BLaER1 treated with 17β-estradiol and CSF1 and Interleukin-3, amounts not matched to agents 10 nM and 100 nM (cell line): ENCODE measurements at regions not wholly inside any gene's neighbourhood (a gene's known extent, or its start where the extent isn't known, plus 50 kb on each side); places are given as distances from the start of the nearest gene placed in this dataset.
A peak's percentile ranks its signal among the peaks of the same experiment; 100 is the strongest.

ENCODE experiments used
- H3K27ac ChIP-seq, 11 experiments: shearing (Covaris generic); formaldehyde crosslinking; 2 replicates each; pipeline ENCODE4 v1.8.1; 2022
- H3K27me3 ChIP-seq, 11 experiments: shearing (Covaris generic); formaldehyde crosslinking; 2 replicates each; pipeline ENCODE4 v1.8.1; 2022
- H3K36me3 ChIP-seq, 11 experiments: shearing (Covaris generic); formaldehyde crosslinking; 2 replicates each; pipeline ENCODE4 v1.8.1; 2022
- H3K4me1 ChIP-seq, 10 experiments: shearing (Covaris generic); formaldehyde crosslinking; 2 replicates each; pipeline ENCODE4 v1.8.1; 2022
- H3K4me2 ChIP-seq, 11 experiments: shearing (Covaris generic); formaldehyde crosslinking; 2 replicates each; pipeline ENCODE4 v1.8.1; 2022
- H3K4me3 ChIP-seq, 10 experiments: shearing (Covaris generic); formaldehyde crosslinking; 2 replicates each; pipeline ENCODE4 v1.8.1; 2022
- H3K9ac ChIP-seq, 11 experiments: shearing (Covaris generic); formaldehyde crosslinking; 2 replicates each; pipeline ENCODE4 v1.8.1; 2022
- H3K9me3 ChIP-seq, 11 experiments: shearing (Covaris generic); formaldehyde crosslinking; replicated peaks in 1 of 11; 2 replicates each; pipeline ENCODE4 v1.8.1; 2022
- H4K20me1 ChIP-seq, 11 experiments: shearing (Covaris generic); formaldehyde crosslinking; 2 replicates each; pipeline ENCODE4 v1.8.1; 2022
- Cebpa-rat ChIP-seq, 11 experiments: shearing (Covaris generic); IDR thresholded peaks; 2 replicates each; pipeline ENCODE4 v1.8.1; 2022

DNA sequence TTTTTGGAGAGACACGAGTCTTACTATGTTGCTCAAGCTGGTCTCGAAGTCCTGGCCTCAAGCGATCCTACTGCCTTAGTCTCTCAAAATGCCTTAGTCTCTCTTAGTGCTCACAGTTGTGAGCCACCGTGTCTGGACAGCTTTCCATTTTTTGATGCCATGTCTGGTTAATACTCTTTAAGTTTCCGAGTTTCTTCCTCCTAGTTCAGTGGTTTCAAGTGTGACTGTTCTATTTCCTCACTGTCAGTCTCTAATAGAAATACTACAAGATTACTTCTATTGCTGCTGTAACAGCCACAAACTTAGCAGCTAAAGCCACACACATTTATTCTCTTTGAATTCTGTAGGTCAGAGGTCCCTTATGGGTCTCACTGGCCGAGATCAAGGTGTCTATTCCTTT lies 125.1 kb upstream of the MGAT5 start:
- TF ChIP-seq Cebpa-rat (IDR thresholded peaks at IDR 0.05): no peak
- Histone ChIP-seq H3K4me1 (peaks cover 60 to 88% (median 73%) of the 10 kb centered on the region in 10 experiments), H4K20me1 (peaks cover 18 to 99% (median 67%) of the 10 kb centered on the region in 11 experiments; a peak in 21 of 22 replicates)

DNA sequence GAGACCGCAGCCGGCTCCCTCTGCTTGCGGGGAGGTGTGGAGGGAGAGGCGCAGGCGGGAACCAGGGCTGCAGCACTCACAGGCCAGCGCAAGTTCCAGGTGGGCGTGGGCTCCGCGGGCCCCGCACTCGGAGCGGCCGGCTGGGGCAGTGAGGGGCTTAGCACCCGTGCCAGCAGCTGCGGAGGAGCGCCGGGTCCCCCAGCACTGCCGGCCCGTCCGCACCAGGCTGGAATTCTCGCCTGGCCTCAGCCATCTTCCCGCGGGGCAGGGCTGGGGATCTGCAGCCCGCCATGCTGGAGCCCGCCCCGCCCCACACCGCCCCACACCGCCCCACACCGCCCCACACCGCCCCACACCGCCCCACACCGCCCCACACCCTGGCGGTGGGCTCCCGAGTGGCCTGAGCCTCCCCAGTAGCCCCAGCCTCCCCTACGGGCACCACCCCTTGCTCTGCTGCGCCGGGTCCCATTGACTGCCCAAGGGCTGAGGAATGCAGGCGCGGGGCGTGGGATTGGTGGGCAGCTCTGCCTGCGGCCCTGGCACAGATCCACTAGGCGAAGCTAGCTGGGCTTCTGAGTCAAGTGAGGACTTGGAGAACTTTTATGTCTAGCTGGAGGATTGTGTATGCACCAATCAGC lies 123.9 kb upstream of the MGAT5 start:
- Histone ChIP-seq H3K9me3 (peaks cover 9 to 28% (median 19%) of the 10 kb centered on the region in 11 experiments; a peak in 20 of 22 replicates), H3K9ac (0 out of 22 replicates have a peak overlapping the region, but pooled peaks of 1 of the 11 experiments have one; percentile 23), H3K4me3 (no peak overlapping the region), H3K4me1 (peaks cover 59 to 88% (median 73%) of the 10 kb centered on the region in 10 experiments), H4K20me1 (peaks cover 11 to 99% (median 67%) of the 10 kb centered on the region in 11 experiments; a peak in 21 of 22 replicates), H3K36me3 (peaks cover 24 to 76% (median 32%) of the 10 kb centered on the region in 11 experiments), H3K4me2 (peak overlapping the region in 2 of 11 experiments; percentile 76 to 91; a peak in 4 of 22 replicates), H3K27me3 (no peaks in the 10 kb centered on the region), H3K27ac (peak overlapping the region in 1 of 11 experiments; percentile 17; a peak in 1 of 22 replicates)
- no peak for TF ChIP-seq Cebpa-rat (IDR thresholded peaks at IDR 0.05)

More for the DNA sequence above, 125.1 kb upstream of the MGAT5 start:
- peaks cover 9 to 28% (median 19%) of the 10 kb centered on the region in 11 experiments; a peak in 20 of 22 replicates for H3K9me3 ChIP-seq
- H3K4me3 ChIP-seq: no peak overlapping the region
- H3K9ac ChIP-seq: peak overlapping the region in 3 of 11 experiments; percentile 7 to 33 (median 23); a peak in 1 of 22 replicates
- H3K36me3 ChIP-seq: peaks cover 24 to 74% (median 32%) of the 10 kb centered on the region in 11 experiments
- peak overlapping the region in 9 of 11 experiments; percentile 26 to 95 (median 91); a peak in 15 of 22 replicates for H3K4me2 ChIP-seq
- no peaks in the 10 kb centered on the region for H3K27me3 ChIP-seq
- H3K27ac ChIP-seq: peak overlapping the region in 8 of 11 experiments; percentile 6 to 59 (median 32); a peak in 11 of 22 replicates

DNA sequence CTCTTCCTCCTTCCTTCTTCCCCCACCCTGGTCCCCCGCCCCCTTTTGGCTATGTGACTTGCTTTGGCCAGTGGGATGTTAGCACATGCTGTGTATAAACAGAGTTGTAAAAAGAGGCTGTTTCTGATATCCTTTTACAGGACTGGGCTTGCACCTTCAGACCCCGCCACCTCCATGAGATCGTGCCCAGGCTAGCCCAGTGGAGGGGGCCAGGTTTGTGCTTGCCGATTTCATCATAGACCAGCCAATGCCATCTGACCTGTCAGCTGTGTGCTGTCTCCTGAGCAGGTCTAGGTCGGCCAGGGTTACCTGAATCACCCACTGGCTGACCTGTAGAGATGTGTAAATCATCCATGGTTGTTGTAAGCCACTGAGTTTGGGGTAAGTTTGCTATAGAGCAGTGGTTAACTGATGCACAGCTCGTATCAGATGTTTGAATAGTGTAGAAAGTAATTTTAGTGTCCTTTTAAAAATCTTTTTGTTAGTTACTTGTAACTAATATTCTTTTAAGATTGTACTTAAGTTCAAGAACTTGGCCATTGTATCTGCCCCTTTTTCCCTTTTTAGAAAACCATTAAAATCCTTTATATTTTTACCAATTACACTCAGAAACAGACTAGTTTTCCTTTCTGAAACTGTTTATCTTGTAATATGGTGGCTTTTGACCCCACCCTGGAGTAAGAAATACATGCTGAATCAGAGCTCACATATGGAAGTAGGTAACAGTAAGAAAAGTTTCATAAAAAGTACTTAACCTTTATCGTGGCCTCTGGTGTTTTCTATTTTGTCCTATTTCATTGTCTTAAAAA lies 122.0 kb upstream of the MGAT5 start:
- peaks cover 19 to 99% (median 67%) of the 10 kb centered on the region in 11 experiments; a peak in 20 of 22 replicates for H4K20me1 ChIP-seq
- H3K4me2 ChIP-seq: peak overlapping the region in 7 of 11 experiments; percentile 2 to 91 (median 49); a peak in 7 of 22 replicates
- H3K4me3 ChIP-seq: no peak overlapping the region

DNA sequence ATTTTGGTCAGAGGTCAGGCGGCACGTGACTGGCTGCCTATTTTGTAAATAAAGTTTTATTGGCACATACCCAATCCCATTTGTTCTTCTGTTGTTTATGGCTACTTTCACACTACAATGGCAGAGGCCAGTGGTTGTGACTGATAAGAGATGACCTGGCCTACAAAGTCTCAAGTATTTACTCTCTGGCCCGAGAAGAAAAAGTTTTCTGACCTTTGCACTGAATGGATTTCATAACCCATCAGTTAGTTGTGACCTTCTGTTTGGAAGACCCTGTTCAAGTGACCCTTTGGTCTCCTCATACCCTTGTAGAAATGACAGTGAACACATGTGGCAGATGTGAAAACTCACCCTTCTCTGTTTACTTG lies 121.4 kb upstream of the MGAT5 start:
- no peak for TF ChIP-seq Cebpa-rat (IDR thresholded peaks at IDR 0.05)
- Histone ChIP-seq H4K20me1 (peaks cover 19 to 99% (median 67%) of the 10 kb centered on the region in 11 experiments; a peak in 20 of 22 replicates), H3K27ac (no peak overlapping the region; a peak in 2 of 22 replicates), H3K4me2 (peak overlapping the region in 9 of 11 experiments; percentile 2 to 93 (median 85); a peak in 9 of 22 replicates), H3K9me3 (peaks cover 9 to 28% (median 19%) of the 10 kb centered on the region in 11 experiments; a peak in 20 of 22 replicates), H3K36me3 (peaks cover 19 to 60% (median 31%) of the 10 kb centered on the region in 11 experiments), H3K4me1 (peaks cover 55 to 86% (median 73%) of the 10 kb centered on the region in 10 experiments), H3K27me3 (no peaks in the 10 kb centered on the region), H3K9ac (no peak overlapping the region), H3K4me3 (no peak overlapping the region)

More for the DNA sequence above, 122.0 kb upstream of the MGAT5 start:
- no peak for TF ChIP-seq Cebpa-rat (IDR thresholded peaks at IDR 0.05)
- peaks cover 56 to 88% (median 73%) of the 10 kb centered on the region in 10 experiments for H3K4me1 ChIP-seq
- H3K36me3 ChIP-seq: peaks cover 19 to 66% (median 31%) of the 10 kb centered on the region in 11 experiments
- H3K27ac ChIP-seq: no peak overlapping the region; a peak in 1 of 22 replicates
- no peak overlapping the region for H3K9ac ChIP-seq
- H3K9me3 ChIP-seq: peaks cover 9 to 28% (median 19%) of the 10 kb centered on the region in 11 experiments; a peak in 20 of 22 replicates
- H3K27me3 ChIP-seq: no peaks in the 10 kb centered on the region

DNA sequence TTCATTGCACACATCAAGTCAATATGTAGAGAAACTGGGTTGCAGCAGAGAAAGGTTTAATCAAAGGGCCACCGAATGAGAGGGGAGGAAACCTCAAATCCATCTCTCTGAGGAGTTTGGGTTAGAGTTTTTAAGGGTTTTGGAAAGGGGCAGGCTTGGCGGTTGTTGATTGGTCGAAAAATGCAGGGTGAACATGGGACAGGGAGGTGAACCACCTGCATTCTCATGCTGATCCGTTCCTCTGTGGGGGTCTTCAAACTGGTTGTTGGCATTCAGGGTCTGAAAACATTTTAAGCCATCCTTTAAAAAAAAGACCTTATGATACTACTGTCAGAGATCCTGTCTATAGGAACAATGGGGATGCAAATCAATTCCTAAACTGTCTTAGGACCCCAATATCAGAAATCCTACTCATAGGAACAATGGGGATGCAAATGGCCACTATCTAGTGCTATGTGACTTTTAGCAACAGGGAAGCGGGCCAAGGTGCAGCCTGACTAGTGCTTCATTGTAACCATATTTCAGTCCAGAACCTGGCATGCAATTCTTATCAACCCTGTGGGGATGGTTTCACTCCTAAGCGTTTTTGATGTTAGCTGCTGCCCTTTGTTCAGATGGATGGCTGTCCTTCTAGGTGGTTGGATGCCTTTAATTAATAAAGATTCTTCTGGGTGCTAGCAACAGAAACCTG lies 120.1 kb upstream of the MGAT5 start:
- Histone ChIP-seq H3K27me3 (no peaks in the 10 kb centered on the region), H3K4me3 (no peak overlapping the region), H3K27ac (peak overlapping the region in 3 of 11 experiments; percentile 3 to 42 (median 5); a peak in 5 of 22 replicates), H3K9ac (no peak overlapping the region), H3K4me1 (peaks cover 54 to 86% (median 73%) of the 10 kb centered on the region in 10 experiments), H4K20me1 (peaks cover 6 to 99% (median 72%) of the 10 kb centered on the region in 11 experiments; a peak in 19 of 22 replicates), H3K4me2 (peak overlapping the region; percentile 8 to 93 (median 85); a peak in 14 of 22 replicates), H3K36me3 (peaks cover 19 to 61% (median 36%) of the 10 kb centered on the region in 11 experiments), H3K9me3 (peaks cover 9 to 25% (median 19%) of the 10 kb centered on the region in 11 experiments; a peak in 20 of 22 replicates)
- no peak for TF ChIP-seq Cebpa-rat (IDR thresholded peaks at IDR 0.05)

DNA sequence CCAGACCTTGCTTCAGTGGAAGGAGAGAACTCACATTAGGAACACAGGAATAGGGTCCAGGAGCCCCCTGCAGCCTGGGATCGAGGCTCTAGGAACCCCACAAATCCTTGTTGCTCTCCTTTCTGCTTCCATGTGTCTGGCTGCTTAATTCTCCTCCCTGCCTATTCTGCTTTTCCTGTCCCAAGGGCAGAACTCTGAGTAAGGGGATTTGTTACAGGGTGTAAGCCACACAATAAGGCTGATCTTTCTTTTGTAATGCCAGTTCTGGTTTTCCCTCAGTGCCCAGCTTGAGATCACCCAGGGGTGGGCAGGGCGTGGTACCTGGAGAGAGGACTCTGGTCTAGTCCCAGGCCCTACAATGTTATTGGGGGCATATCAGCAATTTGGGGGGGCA lies 119.6 kb upstream of the MGAT5 start:
- Histone ChIP-seq H3K36me3 (peaks cover 19 to 61% (median 36%) of the 10 kb centered on the region in 11 experiments), H3K9me3 (peaks cover 9 to 20% (median 16%) of the 10 kb centered on the region in 11 experiments; a peak in 20 of 22 replicates), H3K27ac (peak overlapping the region in 3 of 11 experiments; percentile 3 to 42 (median 5); a peak in 5 of 22 replicates), H3K27me3 (no peaks in the 10 kb centered on the region), H3K9ac (no peak overlapping the region), H3K4me3 (no peak overlapping the region), H3K4me1 (peaks cover 53 to 86% (median 73%) of the 10 kb centered on the region in 10 experiments), H3K4me2 (peak overlapping the region; percentile 8 to 93 (median 85); a peak in 15 of 22 replicates), H4K20me1 (peaks cover under 1 to 99% (median 78%) of the 10 kb centered on the region in 11 experiments; a peak in 17 of 22 replicates)
- no peak for TF ChIP-seq Cebpa-rat (IDR thresholded peaks at IDR 0.05)

DNA sequence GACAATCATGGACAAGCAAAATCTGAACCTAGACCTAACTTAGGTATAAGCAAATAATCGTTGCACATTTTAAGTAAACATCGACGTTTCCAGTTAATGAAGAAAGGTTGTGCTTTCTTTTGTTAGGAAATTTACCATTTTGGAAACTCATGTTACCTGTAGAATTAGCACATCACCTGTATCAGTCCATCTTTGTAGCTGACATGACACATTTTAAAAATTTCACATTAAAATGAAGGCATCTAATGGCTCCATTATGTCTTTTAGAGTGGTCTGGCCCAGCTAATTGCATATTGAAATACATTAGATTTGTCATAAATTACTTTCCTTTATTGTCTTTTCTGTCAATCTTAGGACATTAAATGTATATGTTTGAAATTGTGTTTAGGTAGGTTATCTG lies 119.0 kb upstream of the MGAT5 start:
- Histone ChIP-seq H3K4me3 (no peak overlapping the region), H3K4me2 (peak overlapping the region in 10 of 11 experiments; percentile 8 to 93 (median 88); a peak in 13 of 22 replicates), H3K9ac (no peak overlapping the region), H3K36me3 (peaks cover 22 to 61% (median 39%) of the 10 kb centered on the region in 11 experiments), H3K27me3 (no peaks in the 10 kb centered on the region), H3K9me3 (peaks cover 9 to 15% (median 12%) of the 10 kb centered on the region in 11 experiments; a peak in 19 of 22 replicates), H3K27ac (no peak overlapping the region; a peak in 1 of 22 replicates), H4K20me1 (peaks cover 5 to 99% (median 83%) of the 10 kb centered on the region in 11 experiments; a peak in 19 of 22 replicates), H3K4me1 (peaks cover 58 to 86% (median 78%) of the 10 kb centered on the region in 10 experiments)
- no peak for TF ChIP-seq Cebpa-rat (IDR thresholded peaks at IDR 0.05)
